HG03025 (cell line): ENCODE measurements at regions not wholly inside any gene's neighbourhood (a gene's known extent, or its start where the extent isn't known, plus 50 kb on each side); places are given as distances from the start of the nearest gene placed in this dataset.

Source experiments
- ATAC-seq: cut with Tn5 transposase; IDR thresholded peaks from one replicate; pipeline ENCODE4 v1.9.1; 2021; ENCODE audit warnings: mild to moderate bottlenecking, moderate library complexity; ENCODE audit not compliant: unreplicated experiment, low FRiP score

- ATAC-seq = no peak
Measured at GRCh38 chr2:2840681-2841300, 509.7 kb upstream of the MYT1L start.

GRCh38 chr2:2839782-2840531, 508.9 kb upstream of the MYT1L start:
- ATAC-seq = no peak

GRCh38 chr2:2839393-2839781, 508.3 kb upstream of the MYT1L start:
- no peak for ATAC-seq

DNA sequence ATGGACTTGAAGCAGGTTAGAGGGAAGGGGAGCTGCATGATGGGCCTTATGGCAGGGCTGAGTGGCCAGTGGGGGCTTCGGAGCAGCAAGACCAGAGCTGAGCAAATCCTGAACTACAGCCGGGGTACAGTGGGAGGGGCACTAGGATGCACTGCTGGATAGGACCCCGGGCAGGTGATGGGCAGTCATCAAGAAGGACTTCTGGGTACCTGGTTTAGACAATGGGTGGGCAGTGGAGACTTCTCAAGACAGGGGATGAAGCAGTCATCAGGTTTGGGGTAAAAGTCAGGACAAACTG, 507.4 kb upstream of the MYT1L start:
- no peak for ATAC-seq

DNA sequence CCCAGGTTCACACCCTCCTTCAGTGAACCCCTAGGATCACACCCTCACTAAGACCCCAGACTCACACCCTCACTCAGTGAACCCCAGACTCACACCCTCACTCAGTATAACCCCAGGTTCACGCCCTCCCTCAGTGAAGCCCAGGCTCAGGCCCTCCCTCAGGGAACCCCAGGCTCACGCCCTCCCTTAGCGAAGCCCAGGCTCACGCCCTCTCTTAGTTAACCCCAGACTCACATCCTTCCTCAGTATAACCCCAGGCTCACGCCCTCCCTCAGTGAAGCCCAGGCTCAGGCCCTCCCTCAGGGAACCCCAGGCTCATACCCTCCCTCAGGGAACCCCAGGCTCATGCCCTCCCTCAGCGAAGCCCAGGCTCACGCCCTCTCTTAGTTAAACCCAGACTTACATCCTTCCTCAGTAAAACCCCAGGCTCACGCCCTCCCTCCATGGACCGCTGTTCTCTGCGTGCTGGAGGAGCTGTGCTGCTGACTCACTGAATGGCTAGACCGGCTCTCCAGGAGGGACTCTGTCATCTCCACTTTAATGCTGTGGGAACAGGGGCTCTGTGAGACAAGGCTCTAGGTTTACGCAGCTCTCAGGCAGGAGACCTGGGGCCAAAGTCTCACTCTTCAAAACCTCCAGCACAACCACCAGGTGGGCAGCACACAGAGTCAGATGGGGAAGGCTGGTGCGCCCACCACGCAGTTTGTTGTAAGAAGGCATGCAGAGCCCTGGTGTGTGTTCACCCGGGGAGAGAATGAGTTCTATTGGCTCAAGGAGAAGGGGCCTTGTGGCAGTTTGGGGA, 506.9 kb upstream of the MYT1L start:
- ATAC-seq = no peak

DNA sequence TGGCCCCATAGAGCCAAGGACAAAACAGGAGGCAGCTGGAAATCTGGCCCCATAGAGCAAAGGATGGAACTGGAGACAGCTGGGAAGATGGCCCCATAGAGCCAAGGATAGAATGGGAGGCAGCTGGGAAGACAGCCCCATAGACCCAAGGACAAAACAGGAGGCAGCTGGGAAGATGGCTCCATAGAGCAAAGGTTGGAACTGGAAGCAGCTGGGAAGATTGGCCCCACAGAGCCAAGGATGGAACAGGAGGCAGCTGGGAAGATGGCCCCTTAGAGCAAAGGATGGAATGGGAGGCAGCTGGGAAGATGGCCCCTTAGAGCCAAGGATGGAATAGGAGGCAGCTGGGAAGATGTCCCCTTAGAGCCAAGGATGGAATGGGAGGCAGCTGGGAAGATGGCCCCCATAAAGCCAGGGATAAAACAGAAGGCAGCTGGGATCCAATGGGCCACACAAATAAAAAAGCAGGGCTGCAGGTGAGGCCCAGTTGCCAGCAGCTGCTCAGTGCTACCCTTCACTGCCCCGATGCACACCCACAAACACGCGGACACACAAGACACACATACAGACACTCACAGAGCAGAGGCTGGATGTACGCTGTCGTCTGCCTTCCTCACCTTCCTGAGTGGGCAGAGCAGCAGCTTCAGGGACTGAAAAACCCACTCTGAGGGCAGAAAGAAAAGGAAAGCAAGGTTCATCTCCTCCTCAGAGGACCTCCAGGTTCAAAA, 505.4 kb upstream of the MYT1L start:
- no peak for ATAC-seq

GRCh38 chr2:2834516-2835254, 503.6 kb upstream of the MYT1L start:
- no peak for ATAC-seq

GRCh38 chr2:2834105-2834504, 503.0 kb upstream of the MYT1L start:
- no peak for ATAC-seq

DNA sequence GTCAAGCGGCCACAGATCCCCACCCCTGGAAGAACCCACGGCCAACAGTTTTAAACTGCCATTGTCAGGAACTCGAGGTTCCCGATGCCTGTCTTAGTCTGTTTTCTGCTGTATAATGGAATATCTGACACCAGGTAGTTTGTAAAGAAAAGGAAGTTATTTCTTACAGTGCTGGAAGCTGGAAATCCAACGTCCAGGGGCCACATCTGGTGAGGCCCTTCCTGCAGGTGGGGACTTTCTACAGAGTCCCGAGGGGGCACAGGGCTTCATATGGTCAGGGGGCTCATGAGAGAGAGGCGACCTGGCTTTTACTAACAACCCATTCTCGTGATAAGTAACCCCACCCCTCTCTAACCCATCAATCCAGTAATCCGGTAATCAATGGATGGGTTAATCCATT, 501.6 kb upstream of the MYT1L start:
- ATAC-seq = no peak

DNA sequence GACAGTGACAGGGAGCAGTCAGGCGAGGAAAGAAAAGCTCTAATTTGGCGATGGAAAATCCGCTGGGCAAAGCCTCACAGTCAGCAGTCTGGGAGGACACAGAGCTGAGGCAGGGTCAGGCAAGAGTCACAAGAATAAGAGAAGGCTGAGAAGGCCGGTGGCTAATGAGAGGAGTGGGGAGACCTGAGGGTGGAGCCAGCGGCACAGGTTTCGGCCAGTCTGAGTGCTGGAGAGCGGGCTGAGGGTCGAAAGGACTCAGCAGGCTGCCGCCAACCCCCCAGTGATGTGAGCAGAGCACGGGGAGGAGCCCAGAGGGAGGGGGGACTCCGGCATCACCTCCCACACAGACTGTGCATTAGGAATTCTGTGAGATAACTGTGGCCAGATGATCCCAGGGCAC, 500.6 kb upstream of the MYT1L start:
- no peak for ATAC-seq

- ATAC-seq = no peak
Measured at GRCh38 chr2:2830576-2830975, 499.5 kb upstream of the MYT1L start.

- ATAC-seq = no peak
Measured at GRCh38 chr2:2828774-2829368, 497.8 kb upstream of the MYT1L start.

- no peak for ATAC-seq
Measured at GRCh38 chr2:2827761-2828221, 496.7 kb upstream of the MYT1L start.

- ATAC-seq = no peak
Measured at GRCh38 chr2:2827046-2827636, 496.1 kb upstream of the MYT1L start.

DNA sequence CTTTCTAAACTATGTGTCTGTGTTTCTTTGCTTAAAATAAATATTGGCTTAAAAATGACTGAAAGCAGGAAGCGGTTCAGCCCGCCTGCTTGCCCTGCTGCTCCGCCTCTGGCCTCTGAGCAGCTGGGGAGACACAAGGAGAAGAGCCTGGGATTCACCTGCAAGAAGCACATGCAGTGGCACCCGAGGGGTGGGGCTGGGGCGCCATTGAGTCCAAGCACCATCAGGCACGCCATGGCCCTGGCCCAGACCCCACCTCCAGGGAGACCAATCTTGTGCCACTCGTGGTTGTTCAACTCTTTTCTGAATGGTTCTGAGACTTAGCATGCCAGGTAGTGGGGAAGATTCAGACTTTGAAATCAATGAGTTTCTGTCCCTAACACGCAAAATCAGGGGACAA, 495.5 kb upstream of the MYT1L start:
- no peak for ATAC-seq

DNA sequence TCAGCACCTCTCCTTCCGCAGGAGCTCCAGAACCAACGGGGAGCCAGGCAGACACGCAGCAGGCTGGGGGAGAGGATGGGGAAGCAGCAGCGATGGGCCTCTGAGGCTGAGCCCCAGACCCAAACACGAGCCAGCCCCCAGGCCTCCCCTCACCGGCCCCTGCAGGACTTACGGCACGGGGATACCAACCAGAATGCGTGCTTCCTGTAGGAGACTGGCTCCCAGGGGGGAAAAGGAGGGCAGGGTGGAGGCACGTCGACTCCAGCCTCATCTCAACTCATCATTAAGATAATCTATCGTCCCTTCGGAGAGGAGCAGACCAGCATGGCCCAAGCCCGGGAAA, 495.1 kb upstream of the MYT1L start:
- ATAC-seq = no peak

GRCh38 chr2:2825516-2826208, 494.6 kb upstream of the MYT1L start:
- no peak for ATAC-seq

DNA sequence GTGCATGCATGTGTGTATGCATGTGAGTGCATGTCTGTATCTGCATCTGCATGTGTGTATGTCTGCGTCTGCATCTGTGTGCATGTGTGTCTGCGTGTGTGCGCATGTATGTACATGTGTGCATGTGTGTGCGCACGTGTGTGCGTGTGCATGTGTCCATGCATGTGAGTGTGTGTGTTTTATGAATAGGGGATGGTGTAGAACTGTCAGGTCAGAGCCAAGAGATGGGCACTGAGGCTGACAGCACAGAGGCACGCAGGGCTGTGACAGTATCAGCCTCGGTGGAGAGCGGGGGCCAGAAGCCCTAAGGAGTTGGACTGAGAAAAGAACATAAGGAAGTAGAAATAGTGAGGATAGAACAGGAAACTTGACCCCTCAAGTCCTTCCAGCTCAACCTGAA, 494.0 kb upstream of the MYT1L start:
- ATAC-seq = no peak

- no peak for ATAC-seq
Measured at GRCh38 chr2:2824588-2824987, 493.5 kb upstream of the MYT1L start.
